H9 (cell line): ENCODE measurements at regions not wholly inside any gene's neighbourhood (a gene's known extent, or its start where the extent isn't known, plus 50 kb on each side); places are given as distances from the start of the nearest gene placed in this dataset.

ENCODE experiments used
- DNase-seq: peaks from one replicate; pipeline ENCODE4 v3.0.0-alpha.2; 2017
- H2AFZ ChIP-seq: one replicate; pipeline ENCODE4 v1.6.1; 2013; ENCODE audit warnings: mild to moderate bottlenecking, low read length, control low read depth, moderate library complexity
- H2AK5ac ChIP-seq: 2 replicates; pipeline ENCODE4 v1.6.1; 2013; ENCODE audit warnings: low read length, control low read depth, mixed read lengths; ENCODE audit not compliant: insufficient read length
- H2BK120ac ChIP-seq: one replicate; pipeline ENCODE4 v1.6.1; 2013; ENCODE audit warnings: low read depth, mild to moderate bottlenecking, low read length, control low read depth, inconsistent platforms; ENCODE audit not compliant: poor library complexity, severe bottlenecking
- H2BK12ac ChIP-seq: 2 replicates; pipeline ENCODE4 v1.6.1; 2013; ENCODE audit warnings: low read length, control low read depth, mixed read lengths, low read depth; ENCODE audit not compliant: insufficient read length
- H2BK15ac ChIP-seq: 2 replicates; pipeline ENCODE4 v1.6.1; 2013; ENCODE audit warnings: low read depth, low read length, control low read depth
- H2BK20ac ChIP-seq: one replicate; pipeline ENCODE4 v1.6.1; 2013; ENCODE audit warnings: low read depth, mild to moderate bottlenecking, low read length, control low read depth, inconsistent platforms; ENCODE audit not compliant: poor library complexity, severe bottlenecking
- H2BK5ac ChIP-seq: 2 replicates; pipeline ENCODE4 v1.6.1; 2013; ENCODE audit warnings: low read length, control low read depth, mixed read lengths; ENCODE audit not compliant: insufficient read length
- H3K14ac ChIP-seq: 2 replicates; pipeline ENCODE4 v1.6.1; 2013; ENCODE audit warnings: low read length, control low read depth; ENCODE audit not compliant: insufficient read depth
- H3K18ac ChIP-seq: 2 replicates; pipeline ENCODE4 v1.6.1; 2013; ENCODE audit warnings: low read depth, mild to moderate bottlenecking, mixed read lengths, low read length, control low read depth; ENCODE audit not compliant: insufficient read length
- H3K23ac ChIP-seq: 2 replicates; pipeline ENCODE4 v1.6.1; 2013; ENCODE audit warnings: low read length, control low read depth, mixed read lengths, low read depth; ENCODE audit not compliant: insufficient read length
- H3K23me2 ChIP-seq: 2 replicates; pipeline ENCODE4 v1.6.1; 2013; ENCODE audit warnings: low read depth, mild to moderate bottlenecking, mixed read lengths, low read length, control low read depth; ENCODE audit not compliant: insufficient read length, poor library complexity, severe bottlenecking
- H3K27ac ChIP-seq: 2 replicates; pipeline ENCODE4 v1.5.1; 2013; ENCODE audit warnings: low read length, control low read depth, mixed read lengths, low read depth; ENCODE audit not compliant: insufficient read length
- H3K27me3 ChIP-seq: 2 replicates; pipeline ENCODE4 v1.6.1; 2013; ENCODE audit warnings: low read length, control low read depth, inconsistent platforms; ENCODE audit not compliant: insufficient read depth
- H3K4ac ChIP-seq: 2 replicates; pipeline ENCODE4 v1.6.1; 2013; ENCODE audit warnings: low read depth, mild to moderate bottlenecking, control low read depth, inconsistent platforms, low read length, moderate library complexity
- H3K4me1 ChIP-seq: 2 replicates; pipeline ENCODE4 v1.6.1; 2013; ENCODE audit warnings: low read length, control low read depth, inconsistent platforms; ENCODE audit not compliant: insufficient read depth
- H3K4me2 ChIP-seq: 2 replicates; pipeline ENCODE4 v1.6.1; 2013; ENCODE audit warnings: low read length, control low read depth, mixed read lengths; ENCODE audit not compliant: insufficient read length, insufficient read depth
- H3K56ac ChIP-seq: 2 replicates; pipeline ENCODE4 v1.6.1; 2013; ENCODE audit warnings: low read depth, mild to moderate bottlenecking, mixed read lengths, low read length, control low read depth; ENCODE audit not compliant: insufficient read length
- H3K79me1 ChIP-seq: 2 replicates; pipeline ENCODE4 v1.6.1; 2013; ENCODE audit warnings: low read depth, mild to moderate bottlenecking, moderate library complexity, low read length, control low read depth, inconsistent platforms; ENCODE audit not compliant: insufficient read depth, poor library complexity, severe bottlenecking
- H3K79me2 ChIP-seq: 2 replicates; pipeline ENCODE4 v1.6.1; 2013; ENCODE audit warnings: low read length, control low read depth, inconsistent platforms; ENCODE audit not compliant: insufficient read depth
- H3K9ac ChIP-seq: 2 replicates; pipeline ENCODE4 v1.6.1; 2013; ENCODE audit warnings: low read length, control low read depth, mixed read lengths; ENCODE audit not compliant: insufficient read length; ENCODE audit errors: extremely low read depth
- H3K9me3 ChIP-seq: one replicate; pipeline ENCODE4 v1.6.1; 2013; ENCODE audit warnings: low read depth, low read length, inconsistent platforms; ENCODE audit not compliant: control insufficient read depth
- H3T11ph ChIP-seq: one replicate; pipeline ENCODE4 v1.6.1; 2013; ENCODE audit warnings: mild to moderate bottlenecking, low read length, control low read depth, inconsistent platforms
- H4K20me1 ChIP-seq: one replicate; pipeline ENCODE4 v1.6.1; 2013; ENCODE audit not compliant: control insufficient read depth, insufficient read length, insufficient read depth
- H4K5ac ChIP-seq: 2 replicates; pipeline ENCODE4 v1.6.1; 2013; ENCODE audit warnings: low read depth, mild to moderate bottlenecking, mixed read lengths, low read length, control low read depth; ENCODE audit not compliant: insufficient read length
- H4K8ac ChIP-seq: replicated peaks from 2 replicates; pipeline ENCODE4 v1.6.1; 2013; ENCODE audit warnings: low read length, control low read depth, mixed read lengths, low read depth; ENCODE audit not compliant: insufficient read length
- H4K91ac ChIP-seq: 2 replicates; pipeline ENCODE4 v1.6.1; 2013; ENCODE audit warnings: low read depth, mild to moderate bottlenecking, moderate library complexity, mixed read lengths, low read length, control low read depth; ENCODE audit not compliant: insufficient read length
- H3K27ac Mint-ChIP-seq, 3 experiments: 2 replicates in 2 of 3; 3 replicates in 1 of 3; pipeline ENCODE4 v1.8.0; 2020 to 2021; ENCODE audit warnings: mixed read lengths in 3 of 3, mild to moderate bottlenecking in 1 of 3, moderate library complexity in 1 of 3
- H3K27me3 Mint-ChIP-seq: 2 replicates; pipeline ENCODE4 v1.8.0; 2021; ENCODE audit warnings: low read depth, mild to moderate bottlenecking, moderate library complexity, mixed read lengths
- H3K36me3 Mint-ChIP-seq, 3 experiments: 2 replicates in 2 of 3; 3 replicates in 1 of 3; pipeline ENCODE4 v1.8.0; 2020 to 2021; ENCODE audit warnings: low read depth in 3 of 3, mixed read lengths in 3 of 3; ENCODE audit not compliant: insufficient read depth in 1 of 3
- H3K4me1 Mint-ChIP-seq, 2 experiments: 2 replicates each; pipeline ENCODE4 v1.8.0; 2020; ENCODE audit warnings: mixed read lengths in 2 of 2
- H3K4me3 Mint-ChIP-seq, 2 experiments: 2 replicates in 1 of 2; 3 replicates in 1 of 2; pipeline ENCODE4 v1.8.0; 2020 to 2021; ENCODE audit warnings: mild to moderate bottlenecking in 2 of 2, mixed read lengths in 2 of 2, moderate library complexity in 1 of 2
- H3K9me3 Mint-ChIP-seq, 2 experiments: 2 replicates in 1 of 2; 3 replicates in 1 of 2; pipeline ENCODE4 v1.8.0; 2020; ENCODE audit warnings: mild to moderate bottlenecking in 2 of 2, mixed read lengths in 2 of 2, moderate library complexity in 1 of 2
- WGBS: extraction: QIAGEN DNeasy Blood & Tissue Kit; methylation state at CpG from one replicate; pipeline ENCODE4 v1.1.7; 2013; ENCODE audit warnings: missing lambda C conversion rate, low lambda C conversion rate, mixed read lengths; ENCODE audit not compliant: insufficient read length; ENCODE audit errors: extremely low coverage; 5-methylcytosine and 5-hydroxymethylcytosine counted together
- TF ChIP-seq, protein P1 (sequence below): fragments of 200-600 bp; sonication (generic); conservative IDR thresholded peaks from 3 replicates; pipeline ENCODE4 v1.8.0; 2021; ENCODE audit warnings: antibody characterized with exemption, mild to moderate bottlenecking

DNA sequence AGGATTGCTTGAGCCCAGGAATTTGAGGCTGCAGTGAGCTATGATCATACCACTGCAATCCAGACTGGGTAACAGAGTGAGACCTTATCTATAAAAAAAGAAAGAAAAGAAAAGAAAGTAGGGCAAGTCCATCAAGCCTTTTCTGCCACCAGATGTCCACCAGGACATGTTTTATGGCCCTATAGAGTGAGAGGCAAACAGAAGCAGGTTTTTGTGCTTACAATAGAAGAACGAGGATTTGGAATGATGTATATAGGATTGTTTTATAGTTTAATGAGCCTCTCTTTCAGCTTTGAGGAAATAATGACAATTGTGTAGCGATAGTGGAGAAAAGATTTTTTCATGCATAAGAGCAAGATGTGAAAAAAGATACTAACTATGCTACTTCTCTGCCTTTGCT lies 480.5 kb downstream of the KLF12 start:
- no peak for DNase-seq
- H4K8ac ChIP-seq, result no peak overlapping the region
- no peak overlapping the region for H3K27ac Mint-ChIP-seq
- no peak overlapping the region for H2BK20ac ChIP-seq
- H3K9me3 Mint-ChIP-seq, result no peaks in the 10 kb centered on the region
- no peaks in the 10 kb centered on the region for H3K9me3 ChIP-seq
- WGBS, result 100% methylated on average over 1 of the region's 2 CpGs
- no peak overlapping the region for H2AK5ac ChIP-seq
- TF ChIP-seq, protein P1, sequence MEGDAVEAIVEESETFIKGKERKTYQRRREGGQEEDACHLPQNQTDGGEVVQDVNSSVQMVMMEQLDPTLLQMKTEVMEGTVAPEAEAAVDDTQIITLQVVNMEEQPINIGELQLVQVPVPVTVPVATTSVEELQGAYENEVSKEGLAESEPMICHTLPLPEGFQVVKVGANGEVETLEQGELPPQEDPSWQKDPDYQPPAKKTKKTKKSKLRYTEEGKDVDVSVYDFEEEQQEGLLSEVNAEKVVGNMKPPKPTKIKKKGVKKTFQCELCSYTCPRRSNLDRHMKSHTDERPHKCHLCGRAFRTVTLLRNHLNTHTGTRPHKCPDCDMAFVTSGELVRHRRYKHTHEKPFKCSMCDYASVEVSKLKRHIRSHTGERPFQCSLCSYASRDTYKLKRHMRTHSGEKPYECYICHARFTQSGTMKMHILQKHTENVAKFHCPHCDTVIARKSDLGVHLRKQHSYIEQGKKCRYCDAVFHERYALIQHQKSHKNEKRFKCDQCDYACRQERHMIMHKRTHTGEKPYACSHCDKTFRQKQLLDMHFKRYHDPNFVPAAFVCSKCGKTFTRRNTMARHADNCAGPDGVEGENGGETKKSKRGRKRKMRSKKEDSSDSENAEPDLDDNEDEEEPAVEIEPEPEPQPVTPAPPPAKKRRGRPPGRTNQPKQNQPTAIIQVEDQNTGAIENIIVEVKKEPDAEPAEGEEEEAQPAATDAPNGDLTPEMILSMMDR, result no peak
- H3K14ac ChIP-seq, result no peak overlapping the region
- no peak overlapping the region for H3K4me3 Mint-ChIP-seq
- no peak overlapping the region for H3K23ac ChIP-seq
- H3K4ac ChIP-seq, result no peak overlapping the region
- no peak overlapping the region for H3K9ac ChIP-seq
- no peaks in the 10 kb centered on the region; a peak in 1 of 4 replicates for H3K4me1 Mint-ChIP-seq
- H2BK15ac ChIP-seq, result no peak overlapping the region
- H4K20me1 ChIP-seq, result no peaks in the 10 kb centered on the region
- no peak overlapping the region for H3K27ac ChIP-seq
- H3K79me2 ChIP-seq, result no peaks in the 10 kb centered on the region
- no peaks in the 10 kb centered on the region for H3K4me1 ChIP-seq
- no peak overlapping the region for H4K91ac ChIP-seq
- H2BK5ac ChIP-seq, result no peak overlapping the region
- no peaks in the 10 kb centered on the region for H3K23me2 ChIP-seq
- no peak overlapping the region for H2BK12ac ChIP-seq
- no peak overlapping the region for H2AFZ ChIP-seq
- no peaks in the 10 kb centered on the region for H3K79me1 ChIP-seq
- no peaks in the 10 kb centered on the region for H3K27me3 ChIP-seq
- H4K5ac ChIP-seq, result no peak overlapping the region
- H3T11ph ChIP-seq, result no peak overlapping the region
- no peak overlapping the region for H3K18ac ChIP-seq
- H3K56ac ChIP-seq, result no peak overlapping the region
- H3K36me3 Mint-ChIP-seq, result no peaks in the 10 kb centered on the region
- H2BK120ac ChIP-seq, result no peak overlapping the region
- no peak overlapping the region for H3K4me2 ChIP-seq
- H3K27me3 Mint-ChIP-seq, result no peaks in the 10 kb centered on the region
